ENCODE measurements at regions not wholly inside any gene's neighbourhood (a gene's known extent, or its start where the extent isn't known, plus 50 kb on each side); places are given as distances from the start of the nearest gene placed in this dataset.

GRCh38 chr14:49986343-49987014 lies 93.6 kb downstream of the ARF6 start:
- no peak overlapping the region for H3K4me3 ChIP-seq (ENCODE audit: low read depth, low read length)
- no peak for TF ChIP-seq CTCF (IDR thresholded peaks at IDR 0.05; ENCODE audit: insufficient read depth, low read length, missing control alignments)
- ChIA-PET CTCF (interaction anchor here (0.9 to 3.5 kb wide), 7 partner anchors 10 to 125 kb away, joined by 3 to 16 read pairs (median 6); no protein-coding TSS in a partner anchor), POLR2A (interaction anchor here (0.7 kb wide), 1 partner anchor 52 kb away, joined by 3 read pairs; no protein-coding TSS in a partner anchor)
- no peak for DNase-seq (ENCODE audit: low read depth, low spot score)

DNA sequence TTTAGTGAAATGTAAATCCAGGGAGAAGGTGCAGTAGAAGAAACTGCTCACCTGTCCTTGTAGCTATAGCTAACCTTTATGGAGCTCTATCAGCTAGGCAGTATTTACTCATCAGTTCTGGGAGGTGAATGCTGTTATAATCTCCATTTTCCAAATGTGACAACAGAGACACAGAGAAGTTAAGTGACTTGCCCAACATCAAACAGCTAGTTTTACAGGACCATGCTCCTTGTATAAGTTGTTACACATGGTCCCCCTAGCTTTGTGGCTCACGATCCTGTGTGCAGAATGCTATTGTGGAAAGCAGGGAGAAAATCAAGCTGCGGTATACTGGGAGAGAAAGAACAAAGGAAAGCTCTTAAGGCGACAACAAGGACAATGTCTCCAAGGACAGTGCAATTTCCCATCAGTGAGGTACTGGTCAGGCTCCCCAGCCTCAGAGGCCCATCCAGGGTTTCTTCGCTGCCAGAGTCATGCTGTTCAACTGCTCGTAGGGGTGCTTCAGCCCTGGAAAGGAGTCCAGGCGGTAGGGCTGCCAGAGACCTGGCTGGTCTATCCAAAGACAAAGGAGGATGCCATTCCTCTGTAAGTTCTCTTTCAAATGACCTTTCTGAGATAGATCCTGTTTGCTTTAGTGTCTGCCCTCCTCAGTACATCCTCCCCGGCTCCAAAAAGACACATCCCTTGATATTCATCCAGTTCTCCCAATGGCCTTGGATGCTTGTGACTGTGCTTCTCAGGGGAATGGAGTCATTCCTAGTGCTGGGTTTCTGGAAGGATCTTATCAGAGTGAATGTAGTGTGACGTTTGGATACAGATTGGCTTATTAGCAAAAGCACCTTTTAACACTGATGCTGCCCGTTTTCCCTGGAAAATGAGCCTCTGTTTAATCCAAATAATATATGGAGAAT lies 95.5 kb downstream of the ARF6 start:
- TF ChIP-seq CTCF (IDR thresholded peaks at IDR 0.05; ENCODE audit: insufficient read depth, low read length, missing control alignments), result no peak
- H3K4me3 ChIP-seq (ENCODE audit: low read depth, low read length), result no peak overlapping the region
- POLR2A ChIA-PET, result interaction anchor here (1.2 kb wide), 1 partner anchor 50 kb away, joined by 3 read pairs; no protein-coding TSS in a partner anchor
- no peak for DNase-seq (ENCODE audit: low read depth, low spot score)
- CTCF ChIA-PET, result interaction anchor here (0.8 kb wide), 1 partner anchor 126 kb away, joined by 3 read pairs; no protein-coding TSS in a partner anchor

DNA sequence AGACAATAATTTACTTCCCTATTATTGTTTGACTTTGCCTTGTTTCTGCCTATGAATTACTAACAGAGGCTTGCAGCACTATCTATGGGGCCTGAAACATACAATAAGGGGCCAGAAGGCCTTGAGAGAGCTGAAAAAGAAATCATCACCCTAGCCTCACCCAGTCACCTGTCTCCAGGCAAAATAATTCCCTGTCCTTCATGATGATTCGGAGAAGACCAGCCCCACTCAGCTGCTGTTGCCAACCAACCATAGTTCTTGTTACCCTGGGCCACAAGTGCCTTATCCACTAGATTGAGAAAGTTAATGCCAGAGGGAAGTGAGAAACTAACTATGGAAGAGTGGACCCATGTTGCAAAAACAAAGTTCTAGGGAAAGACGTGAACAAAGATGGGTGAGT lies 97.1 kb downstream of the ARF6 start:
- no peak overlapping the region for H3K4me3 ChIP-seq (ENCODE audit: low read depth, low read length)
- ChIA-PET CTCF (interaction anchor here (0.5 to 1.7 kb wide), 3 partner anchors 9 to 126 kb away, joined by 3 to 4 read pairs (median 4); no protein-coding TSS in a partner anchor), POLR2A (interaction anchor here (1.4 kb wide), 1 partner anchor 10 kb away, joined by 4 read pairs; no protein-coding TSS in a partner anchor)
- DNase-seq (ENCODE audit: low read depth, low spot score), result no peak
- no peak for TF ChIP-seq CTCF (IDR thresholded peaks at IDR 0.05; ENCODE audit: insufficient read depth, low read length, missing control alignments)

DNA sequence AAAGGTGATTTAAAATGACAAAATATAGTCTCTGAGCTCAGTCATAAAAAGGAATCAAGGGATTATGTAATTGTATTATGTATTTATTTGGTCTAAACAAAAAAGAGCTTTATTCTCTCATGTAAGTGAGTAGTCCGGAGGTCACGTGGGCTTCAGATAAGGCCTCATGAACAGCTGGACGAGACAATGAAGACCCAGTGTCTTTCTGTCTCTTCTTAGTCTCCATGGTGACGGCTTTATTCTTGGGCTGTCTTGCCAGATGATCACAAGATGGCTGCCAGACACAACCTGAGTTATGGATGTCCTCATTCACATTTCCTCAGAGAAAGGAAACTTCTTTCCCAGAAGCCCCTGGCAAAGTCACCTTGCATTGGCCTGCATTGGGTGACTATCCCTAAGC lies 98.6 kb downstream of the ARF6 start:
- CTCF ChIA-PET, result interaction anchor here (0.7 to 3.4 kb wide), 7 partner anchors 10 to 138 kb away, joined by 3 to 10 read pairs (median 3); no protein-coding TSS in a partner anchor
- DNase-seq (ENCODE audit: low read depth, low spot score), result no peak
- POLR2A ChIA-PET, result interaction anchor here (1.4 kb wide), 1 partner anchor 9 kb away, joined by 4 read pairs; no protein-coding TSS in a partner anchor
- no peak for TF ChIP-seq CTCF (IDR thresholded peaks at IDR 0.05; ENCODE audit: insufficient read depth, low read length, missing control alignments)
- H3K4me3 ChIP-seq (ENCODE audit: low read depth, low read length), result no peak overlapping the region

- TF ChIP-seq CTCF (IDR thresholded peaks at IDR 0.05; ENCODE audit: insufficient read depth, low read length, missing control alignments), result no peak
- ChIA-PET CTCF (interaction anchor here (3.4 kb wide), 1 partner anchor 127 kb away, joined by 10 read pairs; no protein-coding TSS in a partner anchor), POLR2A (no interaction called here)
- no peak for DNase-seq (ENCODE audit: low read depth, low spot score)
- H3K4me3 ChIP-seq (ENCODE audit: low read depth, low read length), result no peak overlapping the region
These were observed 99.2 kb downstream of the ARF6 start for GRCh38 chr14:49992036-49992435.
